Activated effector memory CD4-positive, alpha-beta T cell treated with Interleukin-2 at 50 U/mL for 16 hours (primary cell): ENCODE measurements at regions not wholly inside any gene's neighbourhood (a gene's known extent, or its start where the extent isn't known, plus 50 kb on each side); places are given as distances from the start of the nearest gene placed in this dataset.
A peak's percentile ranks its signal among the peaks of the same experiment; 100 is the strongest.

Experiments
- DNase-seq: peaks from one replicate; pipeline ENCODE4 v3.0.0-alpha.2; 2020

DNA sequence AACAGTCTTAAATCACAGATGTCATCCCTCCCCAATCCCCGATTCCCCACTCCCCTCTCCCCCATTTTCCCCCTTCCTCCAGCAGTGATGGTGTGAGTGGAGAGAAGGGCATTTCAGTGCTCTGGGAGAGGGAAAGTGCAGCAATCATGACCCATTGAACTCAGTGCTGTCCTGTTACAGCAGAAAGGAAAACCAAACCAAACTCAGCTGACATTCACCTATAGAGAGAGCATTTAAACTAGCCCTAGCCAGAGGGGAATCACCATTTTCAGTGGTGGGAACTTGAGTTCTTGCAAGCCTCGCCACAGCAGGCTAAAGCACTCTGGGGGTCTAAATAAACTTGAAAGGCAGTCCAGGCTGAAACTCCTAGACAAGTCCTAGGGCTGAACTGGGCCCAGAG, 129.9 kb upstream of the COL21A1 start:
- DNase-seq: no peak

DNA sequence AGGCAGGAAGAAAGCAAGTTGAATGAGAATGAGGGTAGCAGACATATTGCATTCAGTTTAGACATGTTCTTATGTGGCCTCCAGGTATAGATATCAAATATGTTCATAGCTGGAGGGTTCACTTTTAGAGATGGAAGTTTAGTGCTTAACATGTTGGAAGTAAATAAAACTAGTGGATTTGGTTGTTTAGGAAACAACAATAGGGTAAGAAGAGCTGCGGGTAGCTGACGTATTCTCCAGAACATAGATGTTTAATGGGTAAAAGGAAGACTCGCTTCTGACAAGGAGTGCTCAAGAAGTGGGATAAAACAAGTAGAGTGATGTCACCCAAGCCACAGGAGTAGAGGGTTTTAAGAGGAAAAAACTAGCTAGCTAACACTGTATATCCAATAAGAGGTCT, 128.4 kb upstream of the COL21A1 start:
- no peak for DNase-seq

DNA sequence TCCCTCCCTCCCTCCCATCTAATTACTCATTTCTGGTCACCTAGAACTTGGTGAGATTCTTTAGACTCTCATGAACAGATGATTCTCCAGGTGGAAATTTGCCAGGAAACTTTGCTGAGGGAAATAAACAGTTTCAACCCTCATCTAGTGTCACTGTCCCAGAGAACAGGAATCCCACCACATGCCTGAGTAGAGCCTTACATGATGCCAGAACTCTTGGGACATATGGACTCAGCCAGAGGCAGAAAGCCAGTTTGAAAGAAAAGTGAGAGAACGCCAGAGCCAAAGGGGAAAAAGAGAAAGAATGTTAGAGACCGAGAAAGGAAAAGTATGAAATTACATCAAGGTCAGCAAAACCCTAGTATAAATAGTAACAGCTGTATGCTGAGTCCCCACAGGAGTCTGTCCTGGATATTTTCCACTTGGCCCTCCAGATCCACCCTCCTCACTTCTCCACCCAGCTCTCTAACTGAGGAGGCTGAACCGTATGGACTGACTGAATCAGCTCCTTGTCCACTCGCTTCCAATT, 127.5 kb upstream of the COL21A1 start:
- no peak for DNase-seq

DNA sequence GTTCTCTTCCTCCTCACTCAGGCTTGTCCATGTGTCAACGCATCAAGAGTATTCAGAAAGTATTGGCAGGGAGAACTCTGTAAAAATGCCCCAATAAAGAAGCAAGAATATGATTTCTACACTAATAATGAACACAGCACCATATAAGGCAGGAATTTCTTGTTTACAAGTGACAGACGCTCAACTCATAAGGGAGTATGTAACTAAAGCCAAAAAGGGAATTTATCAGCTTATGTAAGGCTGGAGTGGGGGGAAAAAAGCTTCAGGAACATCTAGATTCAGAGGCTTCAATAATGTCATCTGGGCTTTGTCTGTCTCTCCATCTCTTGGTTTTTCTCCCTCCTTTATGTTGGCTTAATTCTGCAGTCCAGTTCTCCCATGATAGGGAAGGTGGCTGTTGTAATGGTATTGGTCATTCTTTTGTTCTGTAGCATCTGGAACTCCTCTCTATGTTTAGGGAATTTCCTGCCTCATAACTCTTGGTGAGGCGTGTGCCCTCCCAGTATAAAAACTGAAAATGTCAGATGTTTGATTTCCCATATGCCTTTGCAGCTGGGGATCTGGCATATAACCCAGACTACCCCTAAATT, 125.1 kb upstream of the COL21A1 start:
- DNase-seq: no peak

DNA sequence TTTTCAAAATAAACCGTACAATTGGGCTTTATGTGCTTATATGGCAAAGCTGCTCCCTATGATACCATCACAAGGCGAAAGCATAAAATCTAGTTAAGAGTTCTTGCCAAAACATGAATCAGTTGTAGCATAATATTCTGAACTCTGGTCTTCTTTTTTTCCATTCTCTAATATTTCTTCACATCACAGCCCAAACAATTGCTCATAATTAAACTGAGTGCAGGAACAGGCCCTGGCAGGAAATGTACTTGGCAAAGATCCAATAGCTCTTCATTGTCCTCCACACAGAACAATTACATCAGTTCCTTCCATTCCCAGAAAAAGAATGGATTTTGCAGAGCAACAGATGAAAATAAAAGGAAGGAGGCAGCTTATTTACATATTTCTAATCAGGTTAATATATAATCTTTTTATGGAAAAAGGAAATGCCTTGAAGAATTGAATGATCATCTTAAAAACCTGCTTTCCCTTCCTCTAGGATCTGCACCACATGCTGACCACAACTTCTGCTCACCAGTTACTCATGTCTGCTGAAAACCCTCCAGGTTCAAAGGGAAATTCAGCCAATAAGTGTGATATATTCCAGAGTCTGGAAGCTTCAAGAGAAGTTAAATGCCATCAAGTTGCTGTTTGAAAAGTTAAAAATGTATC, 123.3 kb upstream of the COL21A1 start:
- no peak for DNase-seq

DNA sequence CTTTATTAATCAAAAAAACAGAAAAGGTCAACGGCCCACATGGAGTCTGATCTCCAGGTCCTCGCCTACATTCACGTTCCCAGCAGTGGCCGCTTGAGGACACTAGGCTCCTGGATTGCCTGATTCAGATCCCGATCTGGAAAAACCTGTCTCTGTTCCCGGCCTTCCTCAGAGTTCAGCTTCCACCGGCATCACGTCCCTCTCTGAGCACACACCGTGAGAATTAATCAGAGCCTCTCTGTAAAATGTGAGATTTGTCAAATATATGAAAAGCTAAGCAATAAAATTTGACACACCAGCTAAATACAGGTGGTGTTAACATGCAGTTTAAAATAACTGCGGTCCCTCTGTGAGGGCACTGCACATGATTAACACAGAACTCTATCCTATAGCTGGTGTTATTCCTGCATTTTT, 122.8 kb upstream of the COL21A1 start:
- DNase-seq: no peak

DNA sequence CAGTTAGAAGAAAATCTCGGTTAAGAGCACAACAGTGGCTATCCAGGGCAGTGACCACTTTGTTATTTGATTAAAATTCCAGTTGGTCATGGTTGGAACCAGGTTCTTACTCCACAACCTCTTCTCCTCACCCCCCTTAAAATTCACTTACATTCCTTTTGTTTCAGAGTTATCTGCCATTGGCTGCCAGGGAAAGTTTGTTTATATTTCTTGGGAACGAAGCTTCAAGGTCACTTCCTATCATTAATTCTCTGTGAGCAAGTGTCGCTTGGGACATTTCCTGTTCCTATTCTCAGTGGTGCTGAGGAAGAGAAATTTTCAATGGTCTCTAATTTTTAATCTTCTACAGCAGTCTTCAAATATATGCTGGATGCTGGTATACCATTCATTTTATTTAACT, 121.1 kb upstream of the COL21A1 start:
- no peak for DNase-seq

DNA sequence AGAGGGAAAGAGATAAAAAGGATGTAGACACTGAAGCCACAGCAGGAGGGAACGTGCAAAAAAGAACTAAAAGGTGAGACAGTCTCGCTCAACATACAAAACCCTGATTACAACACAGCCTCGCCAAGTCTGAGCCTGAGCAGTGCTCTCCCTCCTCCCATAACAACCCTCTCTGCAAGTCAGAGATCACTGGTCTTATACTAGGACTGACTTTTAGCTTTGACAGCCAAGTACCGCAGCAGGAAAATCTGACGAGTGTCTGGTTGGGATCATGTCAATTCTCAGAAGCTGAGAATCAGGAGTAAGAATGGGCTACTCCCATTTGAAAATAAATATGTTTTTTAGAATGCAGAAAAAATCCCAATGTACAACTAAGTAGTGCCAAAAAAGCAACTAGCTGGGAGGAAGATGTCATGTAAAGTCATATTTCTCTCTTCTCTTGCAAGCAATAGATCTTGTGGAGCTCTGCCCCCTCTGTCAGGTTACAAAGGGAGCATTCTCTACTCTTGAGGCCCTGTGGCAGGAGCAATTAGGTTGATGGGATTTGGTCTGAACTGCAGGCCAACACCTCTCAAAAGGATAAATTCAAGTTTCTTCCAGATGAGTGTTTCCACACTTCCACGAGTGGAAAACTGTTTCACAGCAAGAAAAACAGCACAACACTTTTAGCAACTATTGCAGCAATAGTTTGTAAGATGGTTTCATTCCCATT, 118.9 kb upstream of the COL21A1 start:
- no peak for DNase-seq

DNA sequence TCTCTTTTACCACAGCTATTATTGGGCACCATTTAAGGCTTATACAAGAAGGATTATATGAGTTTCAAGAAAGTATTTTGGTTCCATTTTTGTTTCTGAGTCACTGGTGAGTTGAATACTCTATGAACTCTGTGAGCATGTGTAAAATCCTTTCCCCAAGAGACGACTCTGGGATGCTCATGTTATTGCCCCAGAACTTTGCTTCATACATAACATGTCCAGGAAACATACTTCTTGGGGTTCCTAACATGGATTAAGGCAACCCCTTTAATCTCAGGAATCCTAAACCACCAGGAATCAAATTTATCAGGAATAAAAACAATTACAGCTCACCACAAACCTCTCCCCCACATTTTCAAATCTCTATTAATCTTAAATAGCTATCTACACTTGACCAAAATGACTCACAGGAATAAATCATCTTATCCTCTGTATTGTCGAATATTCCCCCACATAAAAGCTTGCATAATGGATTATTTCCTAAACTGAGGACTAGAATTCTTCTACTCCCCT, 117.5 kb upstream of the COL21A1 start:
- no peak for DNase-seq

DNA sequence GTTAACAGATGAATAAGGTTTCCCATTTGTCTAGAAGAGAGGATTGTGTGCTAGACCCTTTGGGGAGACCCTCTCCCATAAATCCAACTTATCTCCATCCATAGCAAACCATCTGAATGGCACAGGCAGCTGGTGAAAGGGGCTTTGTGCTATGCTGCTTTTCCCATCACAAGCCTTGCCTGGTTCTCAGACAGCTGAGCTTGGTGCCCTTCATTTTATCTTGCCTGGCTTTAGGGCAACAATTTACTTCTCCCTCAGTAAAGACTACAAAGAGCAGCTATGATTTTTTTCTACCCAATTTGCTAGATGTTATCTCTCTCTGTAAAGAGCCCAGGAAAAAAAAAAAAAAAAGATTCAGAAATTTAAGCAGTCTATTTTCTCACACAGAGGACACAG, 117.0 kb upstream of the COL21A1 start:
- no peak for DNase-seq

DNA sequence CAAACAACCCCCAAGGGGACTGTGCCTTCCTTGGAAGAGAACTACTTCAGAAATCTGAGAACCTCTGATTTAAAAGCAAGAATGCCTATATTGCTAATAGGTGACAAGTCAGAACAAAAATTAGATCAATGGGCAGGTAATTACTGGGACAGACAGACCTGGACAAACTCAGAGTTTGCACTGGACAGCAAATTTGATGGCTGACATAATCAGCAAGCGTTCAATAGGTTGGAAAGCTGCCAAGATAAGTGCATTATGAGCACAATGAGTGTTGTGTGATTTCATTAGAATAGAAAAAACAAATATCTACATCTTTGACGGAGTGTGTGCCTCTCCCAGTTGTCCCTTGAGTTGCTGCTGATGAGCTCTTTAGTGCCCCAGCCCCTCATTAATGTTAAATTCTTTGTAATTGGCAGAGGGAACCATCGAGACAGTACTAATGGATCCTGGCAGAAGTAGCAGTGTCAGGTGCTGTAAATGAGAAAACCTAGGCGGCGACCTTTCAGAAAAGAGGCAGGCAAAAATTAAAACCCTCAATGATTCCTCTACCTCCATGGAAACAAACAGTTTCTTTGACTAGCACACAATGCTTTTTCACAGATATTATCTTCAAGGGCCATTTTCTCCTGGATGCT, 116.5 kb upstream of the COL21A1 start:
- DNase-seq: no peak

DNA sequence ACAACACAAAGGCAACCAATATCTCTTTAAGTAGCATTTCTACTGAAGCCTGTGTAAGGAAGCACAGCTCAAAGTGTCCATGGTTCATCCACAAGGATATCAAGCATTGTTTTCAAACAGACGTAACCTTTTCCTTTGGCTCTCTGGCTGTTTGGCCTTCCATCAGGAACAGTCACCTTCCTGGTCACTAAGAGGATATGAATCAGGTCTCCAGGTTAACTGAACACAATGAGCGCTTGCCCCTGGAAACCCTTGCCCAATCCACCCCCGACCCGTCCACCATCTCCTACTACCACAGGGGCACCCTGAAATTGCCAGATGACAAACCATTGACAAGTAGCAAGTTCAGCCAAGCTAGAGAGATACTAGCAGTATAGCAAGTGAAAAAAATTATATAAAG, 114.4 kb upstream of the COL21A1 start:
- DNase-seq: no peak

DNA sequence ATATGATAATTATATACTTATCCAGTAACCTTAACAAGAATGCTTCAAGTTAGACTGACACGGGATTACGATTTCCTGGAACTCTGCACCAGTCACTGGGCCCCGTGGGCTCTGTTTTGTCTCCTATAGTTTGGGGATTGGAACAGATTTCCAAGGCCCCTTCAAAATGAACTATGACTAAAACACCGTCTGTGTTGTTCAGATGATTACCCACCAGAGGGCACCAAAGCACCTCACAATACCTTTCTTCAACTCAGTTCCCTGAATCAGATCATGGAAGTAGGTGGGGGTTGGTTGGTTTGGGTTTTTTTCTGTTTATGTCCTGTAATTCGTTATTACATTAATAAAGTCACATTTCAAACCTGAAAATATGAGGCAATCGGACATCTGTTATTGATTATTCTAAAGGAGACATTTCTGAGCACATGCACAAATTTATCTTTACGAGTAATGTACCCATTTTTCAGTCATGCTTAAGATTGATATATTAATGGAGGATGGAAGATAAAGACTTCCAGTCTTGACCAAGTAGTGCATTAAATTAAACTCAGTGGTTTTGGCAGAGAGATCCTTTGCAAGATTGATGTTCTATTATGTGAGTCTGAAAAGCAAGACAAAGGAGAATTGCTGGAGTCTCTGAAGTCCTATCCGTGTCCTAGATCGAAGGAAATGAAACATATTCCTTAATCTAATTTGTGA, 112.0 kb upstream of the COL21A1 start:
- DNase-seq: peak; percentile 5

DNA sequence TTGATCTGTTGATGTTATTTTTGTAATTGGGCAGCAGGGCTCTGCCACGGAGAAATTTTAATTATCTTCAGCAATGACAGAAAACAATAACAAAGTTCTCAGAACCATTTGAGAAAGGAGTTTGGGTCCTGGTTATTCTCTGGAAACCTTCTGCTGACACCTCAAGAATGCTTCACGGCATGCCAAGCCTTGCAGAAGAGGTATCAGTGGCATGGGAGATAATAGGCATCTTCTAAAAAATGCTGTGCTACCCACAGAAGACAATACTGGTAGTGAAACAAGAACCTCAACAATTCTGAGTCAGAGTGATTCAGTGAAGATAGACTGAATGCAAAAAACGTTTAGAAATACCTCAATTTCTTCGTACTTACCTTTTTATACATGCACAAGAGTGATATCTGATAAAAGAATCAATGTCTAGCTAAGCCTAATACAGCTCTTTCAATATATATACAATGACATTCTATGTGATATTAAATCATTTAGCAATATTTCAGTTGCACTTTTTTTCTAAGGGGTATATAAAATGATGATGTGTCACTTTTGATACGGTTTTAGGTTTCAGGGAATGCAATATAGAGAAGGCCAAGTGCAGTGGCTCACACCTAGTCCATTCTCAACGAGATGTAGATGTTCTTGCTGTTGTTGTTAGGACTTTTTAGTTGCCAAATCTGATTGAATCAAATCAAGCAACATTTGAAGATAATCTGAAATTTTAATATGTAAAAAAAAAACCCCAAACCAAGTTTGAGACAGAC, 110.4 kb upstream of the COL21A1 start:
- no peak for DNase-seq

DNA sequence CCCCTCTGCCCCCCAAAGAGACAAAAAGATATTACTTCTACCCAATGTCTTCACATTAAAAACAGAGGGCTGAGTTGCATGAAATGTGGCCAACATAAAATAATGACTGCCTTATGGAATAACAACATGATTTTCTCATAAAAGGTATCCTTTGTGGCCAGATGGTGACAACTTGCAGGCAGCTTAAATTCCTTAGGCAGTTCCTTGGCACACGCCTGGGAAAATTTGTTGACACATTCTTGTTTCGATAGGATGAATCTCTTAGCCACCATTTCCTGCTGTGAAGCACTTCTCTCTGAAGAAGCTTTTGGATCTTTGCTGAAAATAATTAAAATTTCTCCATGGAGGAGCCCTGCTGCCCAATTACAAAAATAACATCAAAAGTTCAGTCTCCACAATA, 109.0 kb upstream of the COL21A1 start:
- no peak for DNase-seq

DNA sequence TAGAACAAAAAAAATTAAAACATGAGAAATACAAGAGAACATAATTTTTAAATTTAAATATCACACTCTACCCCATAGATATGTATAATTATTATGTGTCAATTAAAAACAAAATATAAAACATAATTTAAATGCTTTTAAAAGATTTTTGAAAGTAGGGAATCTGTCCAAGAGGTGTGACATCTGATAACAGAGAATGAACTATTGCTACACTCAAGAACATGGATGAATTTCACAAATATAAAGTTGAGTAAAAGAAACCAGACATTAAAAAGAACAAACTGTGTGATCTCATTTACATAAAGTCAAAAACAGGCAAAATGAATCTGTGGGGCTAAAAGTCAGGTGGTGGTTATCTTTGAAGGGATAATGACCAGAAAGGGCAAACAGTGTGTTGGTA, 106.5 kb upstream of the COL21A1 start:
- DNase-seq: no peak

DNA sequence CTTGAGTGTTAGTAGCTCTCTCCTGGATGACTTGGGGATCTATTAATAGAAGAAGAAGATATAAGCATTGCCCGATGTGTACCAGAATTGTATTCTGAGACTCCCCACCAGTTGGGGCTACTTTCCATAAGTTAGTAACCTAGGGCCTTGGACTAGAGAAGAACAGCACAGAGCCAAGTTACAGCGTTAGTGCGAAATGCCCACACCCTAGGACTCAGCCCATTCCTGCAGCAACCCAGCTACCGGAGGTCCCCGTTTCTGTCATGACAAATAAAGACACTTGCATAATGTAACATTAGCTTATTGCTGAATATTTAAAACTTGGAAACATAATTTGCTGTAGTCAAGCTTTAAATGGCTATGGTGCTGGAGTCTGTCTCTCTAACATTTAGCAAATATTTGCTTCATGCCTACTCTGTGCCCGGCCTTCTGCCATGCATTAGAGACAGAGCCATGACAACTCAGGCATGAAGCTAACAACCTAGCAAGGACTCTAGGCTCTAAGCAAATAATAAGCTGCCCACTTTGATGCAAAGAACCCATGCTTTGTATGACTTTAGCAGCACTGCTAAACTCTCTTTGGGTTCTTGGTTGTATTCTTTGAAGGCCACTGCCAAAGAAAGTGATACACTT, 103.4 kb upstream of the COL21A1 start:
- no peak for DNase-seq

DNA sequence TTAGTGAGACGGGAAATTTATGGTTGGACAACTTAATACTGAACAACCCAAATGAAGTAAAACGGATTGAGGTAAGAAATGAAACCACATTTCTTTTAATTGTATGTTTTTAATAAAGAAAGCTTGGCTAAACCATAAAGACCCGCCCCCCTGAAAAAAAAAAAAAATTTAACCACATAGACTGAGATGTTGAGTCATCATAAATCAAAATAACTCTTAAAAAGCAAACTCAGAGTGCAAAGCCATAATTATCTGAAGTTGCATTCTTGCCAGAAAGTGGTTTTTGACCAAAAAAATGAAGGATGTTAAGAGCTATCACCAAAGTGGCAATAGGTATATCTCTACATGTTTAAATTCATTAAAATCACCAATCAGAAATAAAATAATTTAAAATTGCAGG, 101.8 kb upstream of the COL21A1 start:
- DNase-seq: no peak

DNA sequence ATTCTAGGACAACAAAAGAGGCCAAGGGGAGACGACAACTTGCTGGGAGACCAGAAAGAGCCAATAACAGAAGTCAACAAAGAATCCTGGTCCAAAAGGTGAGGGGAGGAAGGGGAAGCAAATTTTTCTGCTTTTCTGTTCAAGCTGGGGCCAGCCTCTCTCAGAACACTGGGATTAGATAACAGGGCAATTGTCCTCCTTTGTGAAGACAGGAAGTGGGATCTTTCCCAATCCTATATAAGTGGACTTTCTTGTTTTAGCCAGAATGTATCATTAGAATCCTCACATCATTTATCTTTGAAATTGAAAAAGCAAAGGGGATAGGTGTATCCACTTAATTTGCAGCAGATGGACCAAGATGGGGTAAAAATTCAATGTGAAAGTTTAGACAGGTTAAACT, 101.2 kb upstream of the COL21A1 start:
- no peak for DNase-seq

DNA sequence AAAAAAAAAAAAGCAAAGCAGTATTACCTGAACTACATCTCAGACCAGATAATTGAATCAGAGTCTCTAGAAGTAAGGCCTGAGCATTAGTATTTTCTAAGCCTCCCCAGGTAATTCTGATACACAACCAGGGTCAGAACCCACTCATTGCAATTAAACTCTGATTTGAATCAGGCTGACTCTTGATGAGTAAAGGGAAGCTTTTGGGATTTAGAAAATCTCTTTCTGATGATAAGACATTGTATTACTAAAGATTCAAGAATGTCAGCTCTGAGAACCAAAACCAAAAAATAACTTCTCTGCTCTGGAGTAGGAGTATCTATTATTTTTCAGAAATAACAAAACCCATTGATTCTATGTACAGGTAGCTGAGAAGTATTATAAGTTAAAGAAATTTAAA, 100.1 kb upstream of the COL21A1 start:
- no peak for DNase-seq

DNA sequence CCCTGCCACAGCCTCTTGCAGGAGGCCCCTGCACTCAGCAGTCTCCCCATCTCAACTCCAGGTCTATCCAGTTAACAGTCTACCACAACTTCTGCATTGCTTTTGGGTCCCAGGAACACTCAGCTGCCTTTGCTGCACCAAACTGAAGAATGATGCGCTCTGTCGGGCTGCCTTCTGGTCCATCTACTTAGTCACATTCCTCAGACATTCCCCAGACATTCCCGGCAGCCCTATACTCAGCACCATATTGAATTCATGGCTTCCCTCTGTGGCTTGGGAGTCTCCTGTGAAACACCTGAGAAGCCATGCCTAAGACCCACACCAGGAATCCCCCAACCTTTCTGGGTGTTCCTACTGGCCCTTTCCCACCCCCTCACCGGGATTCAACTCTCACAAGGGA, 99.6 kb upstream of the COL21A1 start:
- DNase-seq: no peak
